Urinary bladder (tissue), 3 donors: ENCODE measurements at regions not wholly inside any gene's neighbourhood (a gene's known extent, or its start where the extent isn't known, plus 50 kb on each side); places are given as distances from the start of the nearest gene placed in this dataset.
"Not testable (repeated sequence)": the region's sequence is repeated elsewhere in the genome, so short reads cannot be mapped to it uniquely, and the experiment has no call there.

ENCODE experiments used
- DNase-seq: peaks from one replicate; pipeline ENCODE4 v3.0.0-alpha.2; 2015; ENCODE audit errors: extremely low spot score
- H3K27ac ChIP-seq: one replicate; pipeline ENCODE4 v1.5.1; 2013; ENCODE audit warnings: low read depth, mild to moderate bottlenecking, moderate library complexity
- H3K36me3 ChIP-seq: one replicate; pipeline ENCODE4 v1.6.1; 2013; ENCODE audit warnings: mild to moderate bottlenecking, moderate library complexity; ENCODE audit not compliant: insufficient read depth
- H3K4me1 ChIP-seq: one replicate; pipeline ENCODE4 v1.6.1; 2013; ENCODE audit warnings: mild to moderate bottlenecking, moderate library complexity; ENCODE audit not compliant: insufficient read depth
- H3K4me3 ChIP-seq: one replicate; pipeline ENCODE4 v1.5.1; 2013; ENCODE audit warnings: low read depth, low read length
- WGBS: extraction: QIAGEN DNeasy Blood & Tissue Kit; methylation state at CpG from one replicate; pipeline ENCODE4 v1.1.7; 2013; 5-methylcytosine and 5-hydroxymethylcytosine counted together
- donor health status: healthy with polysubstance abuse.
- donor health status: healthy.

- Histone ChIP-seq H3K4me1 (no peaks in the 10 kb centered on the region), H3K27ac (no peak overlapping the region), H3K36me3 (no peaks in the 10 kb centered on the region), H3K4me3 (no peak overlapping the region)
- no peak for DNase-seq
- 61% methylated on average over 4 of the region's 4 CpGs for WGBS
Observed at GRCh38 chr3:106826791-106827311, 550.4 kb upstream of the CCDC54 start.

- Histone ChIP-seq H3K27ac (no peak overlapping the region), H3K4me3 (no peak overlapping the region), H3K36me3 (no peaks in the 10 kb centered on the region), H3K4me1 (no peaks in the 10 kb centered on the region)
- no peak for DNase-seq
- 63% methylated on average over 5 of the region's 5 CpGs for WGBS
Observed at GRCh38 chr3:106827515-106828213, 549.6 kb upstream of the CCDC54 start.

GRCh38 chr3:106829206-106829605 lies 548.0 kb upstream of the CCDC54 start:
- DNase-seq: no peak
- 79% methylated on average over 3 of the region's 3 CpGs for WGBS
- no peaks in the 10 kb centered on the region for H3K4me1 ChIP-seq
- H3K27ac ChIP-seq: no peak overlapping the region
- no peaks in the 10 kb centered on the region for H3K36me3 ChIP-seq
- H3K4me3 ChIP-seq: no peak overlapping the region

- H3K27ac ChIP-seq: no peak overlapping the region
Observed at GRCh38 chr3:106830334-106830733, 546.9 kb upstream of the CCDC54 start.

GRCh38 chr3:106836906-106837305 lies 540.3 kb upstream of the CCDC54 start:
- Histone ChIP-seq H3K4me3 (no peak overlapping the region), H3K36me3 (no peaks in the 10 kb centered on the region), H3K4me1 (no peaks in the 10 kb centered on the region), H3K27ac (no peak overlapping the region)
- no peak for DNase-seq
- 82% methylated on average over 5 of the region's 5 CpGs for WGBS

More at GRCh38 chr3:106830334-106830733, 546.9 kb upstream of the CCDC54 start:
- no peaks in the 10 kb centered on the region for H3K4me1 ChIP-seq
- DNase-seq: no peak
- no peak overlapping the region for H3K4me3 ChIP-seq
- 81% methylated on average over 2 of the region's 2 CpGs for WGBS
- H3K36me3 ChIP-seq: no peaks in the 10 kb centered on the region

GRCh38 chr3:106837616-106838015 lies 539.6 kb upstream of the CCDC54 start:
- H3K4me1 ChIP-seq: no peaks in the 10 kb centered on the region
- no peak overlapping the region for H3K27ac ChIP-seq
- DNase-seq: no peak
- no peak overlapping the region for H3K4me3 ChIP-seq
- WGBS: 95% methylated on average over 3 of the region's 3 CpGs
- no peaks in the 10 kb centered on the region for H3K36me3 ChIP-seq

GRCh38 chr3:106839576-106840280 lies 537.5 kb upstream of the CCDC54 start:
- no peak overlapping the region for H3K27ac ChIP-seq

GRCh38 chr3:106840319-106840718 lies 536.9 kb upstream of the CCDC54 start:
- no peak overlapping the region for H3K27ac ChIP-seq

More at GRCh38 chr3:106839576-106840280, 537.5 kb upstream of the CCDC54 start:
- WGBS: 43% methylated on average over 2 of the region's 2 CpGs
- no peak for DNase-seq
- no peaks in the 10 kb centered on the region for H3K36me3 ChIP-seq
- H3K4me1 ChIP-seq: no peaks in the 10 kb centered on the region
- H3K4me3 ChIP-seq: no peak overlapping the region

GRCh38 chr3:106842151-106842550 lies 535.1 kb upstream of the CCDC54 start:
- 79% methylated on average over 2 of the region's 2 CpGs for WGBS
- no peaks in the 10 kb centered on the region for H3K36me3 ChIP-seq
- H3K4me1 ChIP-seq: no peaks in the 10 kb centered on the region
- H3K27ac ChIP-seq: no peak overlapping the region
- DNase-seq: no peak
- H3K4me3 ChIP-seq: no peak overlapping the region

More at GRCh38 chr3:106840319-106840718, 536.9 kb upstream of the CCDC54 start:
- no peaks in the 10 kb centered on the region for H3K36me3 ChIP-seq
- H3K4me1 ChIP-seq: no peaks in the 10 kb centered on the region
- no peak for DNase-seq
- H3K4me3 ChIP-seq: no peak overlapping the region

GRCh38 chr3:106844638-106845037 lies 532.6 kb upstream of the CCDC54 start:
- Histone ChIP-seq H3K27ac (no peak overlapping the region), H3K4me1 (no peaks in the 10 kb centered on the region), H3K36me3 (no peaks in the 10 kb centered on the region), H3K4me3 (no peak overlapping the region)
- DNase-seq: no peak

- Histone ChIP-seq H3K4me3 (no peak overlapping the region), H3K27ac (no peak overlapping the region), H3K4me1 (no peaks in the 10 kb centered on the region), H3K36me3 (no peaks in the 10 kb centered on the region)
- no peak for DNase-seq
- WGBS: 78% methylated on average over 2 of the region's 2 CpGs
Observed at GRCh38 chr3:106848099-106848498, 529.1 kb upstream of the CCDC54 start.

- H3K27ac ChIP-seq: no peak overlapping the region
- H3K36me3 ChIP-seq: no peaks in the 10 kb centered on the region
- DNase-seq: no peak
- no peaks in the 10 kb centered on the region for H3K4me1 ChIP-seq
- 63% methylated on average over 3 of the region's 3 CpGs for WGBS
- H3K4me3 ChIP-seq: no peak overlapping the region
Observed at GRCh38 chr3:106850437-106850836, 526.8 kb upstream of the CCDC54 start.

- DNase-seq, H3K27ac ChIP-seq, H3K4me1 ChIP-seq, H3K4me3 ChIP-seq, H3K36me3 ChIP-seq: not testable (repeated sequence)
- WGBS: 59% methylated on average over 3 of the region's 3 CpGs
Observed at GRCh38 chr3:106858321-106858720, 518.9 kb upstream of the CCDC54 start.

- H3K36me3 ChIP-seq: no peaks in the 10 kb centered on the region
- no peak overlapping the region for H3K27ac ChIP-seq
- H3K4me3 ChIP-seq: no peak overlapping the region
- H3K4me1 ChIP-seq: no peaks in the 10 kb centered on the region
- DNase-seq: no peak
Observed at GRCh38 chr3:106860182-106860581, 517.1 kb upstream of the CCDC54 start.
